Tibial artery (tissue), 4 donors: ENCODE measurements at regions not wholly inside any gene's neighbourhood (a gene's known extent, or its start where the extent isn't known, plus 50 kb on each side); places are given as distances from the start of the nearest gene placed in this dataset.

Experiments used
- DNase-seq, 2 donors: peaks; one replicate each; pipeline ENCODE4 v3.0.0-alpha.2; 2019
- H3K27ac ChIP-seq, 2 donors: fragments of 200-600 bp; sonication (generic) in 1 of 2; 1 replicate in 1 of 2; 2 replicates in 1 of 2; pipeline ENCODE4 v1.5.1; 2018 to 2019; ENCODE audit warnings: mild to moderate bottlenecking in 1 of 2
- H3K27me3 ChIP-seq, 2 donors: fragments of 200-600 bp; sonication (generic) in 1 of 2; one replicate each; pipeline versions ENCODE4 v1.5.1 to v1.6.0; 2016 to 2019
- H3K36me3 ChIP-seq, 3 donors: fragments of 200-600 bp; sonication (generic) in 2 of 3; one replicate each; pipeline ENCODE4 v1.5.1; 2016 to 2019; ENCODE audit warnings: mild to moderate bottlenecking in 2 of 3
- H3K4me1 ChIP-seq, 4 donors: fragments of 200-600 bp; sonication (generic) in 2 of 4; 1 replicate in 3 of 4; 2 replicates in 1 of 4; pipeline ENCODE4 v1.5.1; 2016 to 2019
- H3K4me3 ChIP-seq, 2 donors: fragments of 200-600 bp; sonication (generic) in 1 of 2; 1 replicate in 1 of 2; 2 replicates in 1 of 2; pipeline ENCODE4 v1.5.1; 2018 to 2019; ENCODE audit warnings: mild to moderate bottlenecking in 2 of 2
- H3K9me3 ChIP-seq, 3 donors: fragments of 200-600 bp; sonication (generic) in 1 of 3; one replicate each; pipeline ENCODE4 v1.5.1; 2016 to 2019
- CTCF ChIP-seq, 2 experiments: fragments of 200-600 bp in 1 of 2; fragments of 450-650 bp in 1 of 2; IDR thresholded peaks; one replicate each; pipeline ENCODE4 v1.5.1; 2017 to 2019; ENCODE audit warnings: antibody characterized with exemption in 2 of 2, mild to moderate bottlenecking in 1 of 2, moderate library complexity in 1 of 2
- intact Hi-C: fragments of 100-400 bp; cut with DNase I; formaldehyde crosslinking; loops from one replicate; pipeline ENCODE4 v1.15.0; 2023; ENCODE audit warnings: low total_unique reads

- Histone ChIP-seq H3K4me1 (no peaks in the 10 kb centered on the region), H3K27ac (no peak overlapping the region), H3K36me3 (no peaks in the 10 kb centered on the region), H3K4me3 (no peak overlapping the region), H3K9me3 (no peaks in the 10 kb centered on the region), H3K27me3 (no peaks in the 10 kb centered on the region)
- TF ChIP-seq CTCF (IDR thresholded peaks at IDR 0.05) = no peak
- no peak for DNase-seq
- intact Hi-C loops = no loop called here
These were observed 152.1 kb upstream of the THRB start for GRCh38 chr3:24646790-24647189.

GRCh38 chr3:24648063-24648462 is 153.4 kb upstream of the THRB start:
- DNase-seq = no peak
- H3K4me1 ChIP-seq = no peaks in the 10 kb centered on the region
- no peaks in the 10 kb centered on the region for H3K27me3 ChIP-seq
- H3K36me3 ChIP-seq = no peaks in the 10 kb centered on the region
- intact Hi-C loops = no loop called here
- H3K4me3 ChIP-seq = no peak overlapping the region
- no peak overlapping the region for H3K27ac ChIP-seq
- no peak for TF ChIP-seq CTCF (IDR thresholded peaks at IDR 0.05)
- H3K9me3 ChIP-seq = no peaks in the 10 kb centered on the region

GRCh38 chr3:24650839-24651238 is 156.2 kb upstream of the THRB start:
- intact Hi-C loops = no loop called here
- Histone ChIP-seq H3K9me3 (peaks cover 0 to 2% (median 0%) of the 10 kb centered on the region in 3 donors), H3K4me1 (no peaks in the 10 kb centered on the region), H3K27me3 (no peaks in the 10 kb centered on the region), H3K27ac (no peak overlapping the region), H3K4me3 (no peak overlapping the region), H3K36me3 (no peaks in the 10 kb centered on the region)
- no peak for DNase-seq
- no peak for TF ChIP-seq CTCF (IDR thresholded peaks at IDR 0.05)

- intact Hi-C loops = no loop called here
- Histone ChIP-seq H3K9me3 (peaks cover 0 to 11% (median 0%) of the 10 kb centered on the region in 3 donors), H3K27ac (no peak overlapping the region), H3K27me3 (no peaks in the 10 kb centered on the region), H3K4me3 (no peak overlapping the region), H3K36me3 (no peaks in the 10 kb centered on the region), H3K4me1 (no peaks in the 10 kb centered on the region)
- TF ChIP-seq CTCF (IDR thresholded peaks at IDR 0.05) = no peak
- DNase-seq = no peak
These were observed 163.3 kb upstream of the THRB start for GRCh38 chr3:24657870-24658510.

- intact Hi-C loops = no loop called here
- H3K4me1 ChIP-seq = no peaks in the 10 kb centered on the region
These were observed 166.5 kb upstream of the THRB start for GRCh38 chr3:24661175-24661584.

More at GRCh38 chr3:24661175-24661584, 166.5 kb upstream of the THRB start:
- no peak overlapping the region for H3K27ac ChIP-seq
- peaks cover 0 to 6% (median 0%) of the 10 kb centered on the region in 3 donors for H3K9me3 ChIP-seq
- TF ChIP-seq CTCF (IDR thresholded peaks at IDR 0.05) = no peak
- no peak overlapping the region for H3K4me3 ChIP-seq
- H3K27me3 ChIP-seq = no peaks in the 10 kb centered on the region
- no peaks in the 10 kb centered on the region for H3K36me3 ChIP-seq
- no peak for DNase-seq
